ENCODE measurements at regions not wholly inside any gene's neighbourhood (a gene's known extent, or its start where the extent isn't known, plus 50 kb on each side); places are given as distances from the start of the nearest gene placed in this dataset.
"Not testable (repeated sequence)": the region's sequence is repeated elsewhere in the genome, so short reads cannot be mapped to it uniquely, and the experiment has no call there.

GRCh38 chr2:219871351-219871750 is 243.9 kb downstream of the SLC4A3 start:
- DNase-seq (ENCODE audit: low read depth in 1 of 2, low spot score in 1 of 2), result no peak
- no peak for TF ChIP-seq JUND (IDR thresholded peaks at IDR 0.05; ENCODE audit: low read depth)
- in situ Hi-C loops (cut with HindIII; ENCODE audit: low pct_unique_long_range_greater_than_20kb, low sequenced_read_pairs), result no loop called here

- in situ Hi-C loops (cut with HindIII; ENCODE audit: low pct_unique_long_range_greater_than_20kb, low sequenced_read_pairs), result no loop called here
- no peak for DNase-seq (ENCODE audit: low read depth in 1 of 2, low spot score in 1 of 2)
- TF ChIP-seq JUND (IDR thresholded peaks at IDR 0.05; ENCODE audit: low read depth), result no peak
Observed at GRCh38 chr2:219875036-219875435, 247.6 kb downstream of the SLC4A3 start.

GRCh38 chr2:219875986-219876385 is 248.6 kb downstream of the SLC4A3 start:
- DNase-seq (ENCODE audit: low read depth in 1 of 2, low spot score in 1 of 2); in situ Hi-C loops (cut with HindIII; ENCODE audit: low pct_unique_long_range_greater_than_20kb, low sequenced_read_pairs): not testable (repeated sequence)

GRCh38 chr2:219876931-219877330 is 249.5 kb downstream of the SLC4A3 start:
- in situ Hi-C loops (cut with HindIII; ENCODE audit: low pct_unique_long_range_greater_than_20kb, low sequenced_read_pairs), result no loop called here
- TF ChIP-seq JUND (IDR thresholded peaks at IDR 0.05; ENCODE audit: low read depth), result no peak
- DNase-seq (ENCODE audit: low read depth in 1 of 2, low spot score in 1 of 2), result no peak

GRCh38 chr2:219877728-219878127 is 250.3 kb downstream of the SLC4A3 start:
- no peak for DNase-seq (ENCODE audit: low read depth in 1 of 2, low spot score in 1 of 2)

GRCh38 chr2:219878516-219878915 is 251.1 kb downstream of the SLC4A3 start:
- in situ Hi-C loops (cut with HindIII; ENCODE audit: low pct_unique_long_range_greater_than_20kb, low sequenced_read_pairs), result no loop called here
- TF ChIP-seq JUND (IDR thresholded peaks at IDR 0.05; ENCODE audit: low read depth), result no peak
- DNase-seq (ENCODE audit: low read depth in 1 of 2, low spot score in 1 of 2), result no peak

More at GRCh38 chr2:219877728-219878127, 250.3 kb downstream of the SLC4A3 start:
- in situ Hi-C loops (cut with HindIII; ENCODE audit: low pct_unique_long_range_greater_than_20kb, low sequenced_read_pairs), result no loop called here
- TF ChIP-seq JUND (IDR thresholded peaks at IDR 0.05; ENCODE audit: low read depth), result no peak

GRCh38 chr2:219881851-219882250 is 254.4 kb downstream of the SLC4A3 start:
- in situ Hi-C loops (cut with HindIII; ENCODE audit: low pct_unique_long_range_greater_than_20kb, low sequenced_read_pairs), result no loop called here
- no peak for DNase-seq (ENCODE audit: low read depth in 1 of 2, low spot score in 1 of 2)
- TF ChIP-seq JUND (IDR thresholded peaks at IDR 0.05; ENCODE audit: low read depth), result no peak

- DNase-seq (ENCODE audit: low read depth in 1 of 2, low spot score in 1 of 2), result peak in 1 of 2 experiments; percentile 25
- in situ Hi-C loops (cut with HindIII; ENCODE audit: low pct_unique_long_range_greater_than_20kb, low sequenced_read_pairs), result no loop called here
- TF ChIP-seq JUND (IDR thresholded peaks at IDR 0.05; ENCODE audit: low read depth), result no peak
Observed at GRCh38 chr2:219886615-219887014, 259.2 kb downstream of the SLC4A3 start.

GRCh38 chr2:219887870-219888269 is 260.4 kb downstream of the SLC4A3 start:
- TF ChIP-seq JUND (IDR thresholded peaks at IDR 0.05; ENCODE audit: low read depth), result no peak
- DNase-seq (ENCODE audit: low read depth in 1 of 2, low spot score in 1 of 2), result no peak
- in situ Hi-C loops (cut with HindIII; ENCODE audit: low pct_unique_long_range_greater_than_20kb, low sequenced_read_pairs), result no loop called here

- DNase-seq (ENCODE audit: low read depth in 1 of 2, low spot score in 1 of 2), result no peak
- in situ Hi-C loops (cut with HindIII; ENCODE audit: low pct_unique_long_range_greater_than_20kb, low sequenced_read_pairs), result no loop called here
- TF ChIP-seq JUND (IDR thresholded peaks at IDR 0.05; ENCODE audit: low read depth), result no peak
Observed at GRCh38 chr2:219893541-219893940, 266.1 kb downstream of the SLC4A3 start.

- in situ Hi-C loops (cut with HindIII; ENCODE audit: low pct_unique_long_range_greater_than_20kb, low sequenced_read_pairs), result no loop called here
- no peak for DNase-seq (ENCODE audit: low read depth in 1 of 2, low spot score in 1 of 2)
- no peak for TF ChIP-seq JUND (IDR thresholded peaks at IDR 0.05; ENCODE audit: low read depth)
Observed at GRCh38 chr2:219897456-219897855, 270.0 kb downstream of the SLC4A3 start.

GRCh38 chr2:219901155-219901554 is 273.7 kb downstream of the SLC4A3 start:
- TF ChIP-seq JUND (IDR thresholded peaks at IDR 0.05; ENCODE audit: low read depth), result no peak
- in situ Hi-C loops (cut with HindIII; ENCODE audit: low pct_unique_long_range_greater_than_20kb, low sequenced_read_pairs), result no loop called here
- no peak for DNase-seq (ENCODE audit: low read depth in 1 of 2, low spot score in 1 of 2)

- no peak for TF ChIP-seq JUND (IDR thresholded peaks at IDR 0.05; ENCODE audit: low read depth)
- in situ Hi-C loops (cut with HindIII; ENCODE audit: low pct_unique_long_range_greater_than_20kb, low sequenced_read_pairs), result no loop called here
- DNase-seq (ENCODE audit: low read depth in 1 of 2, low spot score in 1 of 2), result no peak
Observed at GRCh38 chr2:219902891-219903552, 275.6 kb downstream of the SLC4A3 start.

- TF ChIP-seq JUND (IDR thresholded peaks at IDR 0.05; ENCODE audit: low read depth), result no peak
- no peak for DNase-seq (ENCODE audit: low read depth in 1 of 2, low spot score in 1 of 2)
- in situ Hi-C loops (cut with HindIII; ENCODE audit: low pct_unique_long_range_greater_than_20kb, low sequenced_read_pairs), result no loop called here
Observed at GRCh38 chr2:219905640-219906039, 278.2 kb downstream of the SLC4A3 start.

Measured in T47D (cell line).